ENCODE measurements at regions not wholly inside any gene's neighbourhood (a gene's known extent, or its start where the extent isn't known, plus 50 kb on each side); places are given as distances from the start of the nearest gene placed in this dataset.
"Not testable (repeated sequence)": the region's sequence is repeated elsewhere in the genome, so short reads cannot be mapped to it uniquely, and the experiment has no call there.

DNA sequence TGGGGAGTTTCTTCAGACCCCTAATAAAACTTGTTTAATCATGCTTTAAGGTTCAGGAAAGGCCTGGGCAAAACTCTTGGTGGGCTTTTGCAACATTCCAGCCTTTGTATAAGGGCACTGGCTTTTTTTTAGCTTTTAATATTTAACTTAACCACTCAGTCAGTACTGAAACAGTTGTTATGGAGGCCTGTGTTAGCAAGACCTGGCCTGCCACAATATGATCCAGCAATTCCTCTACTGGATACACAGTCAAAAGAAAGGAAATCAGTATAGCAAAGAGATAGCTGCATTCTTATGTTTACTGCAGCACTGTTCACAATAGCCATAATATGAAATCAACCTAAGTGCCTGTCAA is 75.1 kb upstream of the COG2 start:
- no peaks in the 10 kb centered on the region; the same call in 1 of the 2 replicates for H3K27me3 ChIP-seq (replicated peaks; ENCODE audit: control insufficient read depth, insufficient read depth, low read length)
- no peaks in the 10 kb centered on the region for H3K36me3 ChIP-seq (ENCODE audit: control insufficient read depth, insufficient read depth, low read length)
- no peak for DNase-seq (ENCODE audit: extremely low read depth, insufficient read length)
- TF ChIP-seq CTCF (IDR thresholded peaks at IDR 0.05; ENCODE audit: insufficient read depth, low read length, poor library complexity, severe bottlenecking) = no peak
- no peak overlapping the region for H3K4me3 ChIP-seq (replicated peaks; ENCODE audit: low read depth, low read length)

DNA sequence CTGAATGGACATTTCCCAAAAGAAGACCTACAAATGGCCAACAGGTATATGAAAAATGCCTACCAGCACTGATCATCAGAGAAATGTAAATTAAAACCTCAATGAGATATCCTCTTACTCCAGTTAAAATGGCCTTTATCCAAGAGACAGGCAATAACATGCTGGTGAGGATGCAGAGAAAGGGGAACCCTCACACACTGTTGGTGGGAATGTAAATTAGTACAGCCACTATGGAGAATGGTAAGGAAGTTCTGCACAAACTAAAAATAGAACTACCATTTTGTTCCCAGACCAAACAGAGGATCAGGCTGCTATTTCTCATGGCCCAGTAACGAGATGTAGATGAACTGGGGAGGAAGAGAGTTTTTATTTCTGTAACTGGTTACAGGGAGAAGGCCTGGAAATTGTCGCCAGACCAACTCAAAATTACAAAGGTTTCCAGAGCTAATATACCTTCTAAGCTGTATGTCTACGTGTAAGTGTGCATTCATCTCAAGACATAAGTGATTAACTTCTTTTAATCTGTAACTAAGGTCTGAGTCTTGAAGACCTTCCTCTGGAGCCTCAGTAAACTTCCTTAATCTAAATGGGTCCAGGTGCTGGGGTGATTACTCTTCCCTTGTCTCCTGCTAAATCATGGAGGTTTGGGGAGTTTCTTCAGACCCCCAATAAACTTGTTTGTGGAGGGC is 75.6 kb upstream of the COG2 start:
- not testable (repeated sequence) for H3K27me3 ChIP-seq (replicated peaks; ENCODE audit: control insufficient read depth, insufficient read depth, low read length); DNase-seq (ENCODE audit: extremely low read depth, insufficient read length); H3K36me3 ChIP-seq (ENCODE audit: control insufficient read depth, insufficient read depth, low read length); H3K4me3 ChIP-seq (replicated peaks; ENCODE audit: low read depth, low read length)

DNA sequence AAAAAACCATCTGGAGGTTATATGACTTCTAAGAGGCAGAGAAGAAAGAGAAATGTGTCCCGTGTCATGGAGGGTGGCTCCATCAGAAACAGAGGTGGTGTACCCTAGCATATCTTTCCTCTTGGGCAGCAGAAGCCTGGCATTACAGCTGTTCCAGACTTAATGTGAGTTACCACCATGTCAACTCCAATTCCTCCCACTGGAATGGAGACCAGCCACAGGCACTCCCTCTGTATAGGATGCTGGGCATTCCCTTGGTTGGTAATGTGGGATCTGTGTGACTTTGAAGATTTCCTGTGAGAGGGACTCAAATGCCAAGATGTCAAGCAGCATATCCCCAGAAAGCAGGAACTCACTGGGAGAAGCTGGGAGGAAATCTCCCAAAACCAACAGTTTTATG is 77.1 kb upstream of the COG2 start:
- H3K27me3 ChIP-seq (replicated peaks; ENCODE audit: control insufficient read depth, insufficient read depth, low read length) = no peaks in the 10 kb centered on the region; the same call in 1 of the 2 replicates
- no peak overlapping the region for H3K4me3 ChIP-seq (replicated peaks; ENCODE audit: low read depth, low read length)
- DNase-seq (ENCODE audit: extremely low read depth, insufficient read length) = no peak
- TF ChIP-seq CTCF (IDR thresholded peaks at IDR 0.05; ENCODE audit: insufficient read depth, low read length, poor library complexity, severe bottlenecking) = no peak
- H3K36me3 ChIP-seq (ENCODE audit: control insufficient read depth, insufficient read depth, low read length) = no peaks in the 10 kb centered on the region

GRCh38 chr1:230563591-230563990 is 78.7 kb upstream of the COG2 start:
- H3K36me3 ChIP-seq (ENCODE audit: control insufficient read depth, insufficient read depth, low read length) = no peaks in the 10 kb centered on the region
- no peaks in the 10 kb centered on the region; the same call in 1 of the 2 replicates for H3K27me3 ChIP-seq (replicated peaks; ENCODE audit: control insufficient read depth, insufficient read depth, low read length)
- no peak for TF ChIP-seq CTCF (IDR thresholded peaks at IDR 0.05; ENCODE audit: insufficient read depth, low read length, poor library complexity, severe bottlenecking)
- no peak for DNase-seq (ENCODE audit: extremely low read depth, insufficient read length)
- no peak overlapping the region for H3K4me3 ChIP-seq (replicated peaks; ENCODE audit: low read depth, low read length)

- Histone ChIP-seq H3K36me3 (ENCODE audit: control insufficient read depth, insufficient read depth, low read length) (no peaks in the 10 kb centered on the region), H3K27me3 (replicated peaks; ENCODE audit: control insufficient read depth, insufficient read depth, low read length) (no peaks in the 10 kb centered on the region; the same call in 1 of the 2 replicates), H3K4me3 (replicated peaks; ENCODE audit: low read depth, low read length) (no peak overlapping the region)
- DNase-seq (ENCODE audit: extremely low read depth, insufficient read length) = no peak
- TF ChIP-seq CTCF (IDR thresholded peaks at IDR 0.05; ENCODE audit: insufficient read depth, low read length, poor library complexity, severe bottlenecking) = no peak
These were observed 80.7 kb upstream of the COG2 start for GRCh38 chr1:230561570-230561969.

GRCh38 chr1:230558324-230558723 is 84.0 kb upstream of the COG2 start:
- Histone ChIP-seq H3K27me3 (replicated peaks; ENCODE audit: control insufficient read depth, insufficient read depth, low read length) (no peaks in the 10 kb centered on the region), H3K4me3 (replicated peaks; ENCODE audit: low read depth, low read length) (no peak overlapping the region), H3K36me3 (ENCODE audit: control insufficient read depth, insufficient read depth, low read length) (no peaks in the 10 kb centered on the region)
- TF ChIP-seq CTCF (IDR thresholded peaks at IDR 0.05; ENCODE audit: insufficient read depth, low read length, poor library complexity, severe bottlenecking) = no peak
- DNase-seq (ENCODE audit: extremely low read depth, insufficient read length) = no peak
